CD4-positive, alpha-beta T cell (primary cell): ENCODE measurements at regions not wholly inside any gene's neighbourhood (a gene's known extent, or its start where the extent isn't known, plus 50 kb on each side); places are given as distances from the start of the nearest gene placed in this dataset.

Experiments used
- ATAC-seq: fragments of 200-7000 bp; cut with Tn5 transposase; one replicate; pipeline ENCODE4 v1.10.0; 2022; ENCODE audit warnings: mild to moderate bottlenecking; ENCODE audit not compliant: poor library complexity
- CTCF ChIA-PET: fragments of 350-600 bp; sonication (Branson Sonifier 250); formaldehyde crosslinking; loops from one replicate; lab custom pipeline; 2021; ENCODE audit warnings: antibody characterized with exemption, inconsistent platforms; lab: Charles Lee
- POLR2A ChIA-PET: fragments of 350-600 bp; sonication (Branson Sonifier 250); formaldehyde crosslinking; loops from one replicate; lab custom pipeline; 2021; ENCODE audit warnings: antibody characterized with exemption, inconsistent platforms; lab: Charles Lee
- DNase-seq, 14 experiments: peaks; one replicate each; pipeline ENCODE4 v3.0.0-alpha.2; 2013 to 2020; ENCODE audit warnings: mixed read lengths in 2 of 14
- H3K27ac ChIP-seq, 2 donors: one replicate each; pipeline versions ENCODE4 v1.5.1 to v1.7.0; 2013; ENCODE audit warnings: low read length in 2 of 2, low read depth in 1 of 2, mild to moderate bottlenecking in 1 of 2
- H3K27me3 ChIP-seq, 2 experiments: 1 replicate in 1 of 2; 2 replicates in 1 of 2; pipeline versions ENCODE4 v1.6.1 to v1.7.0; 2013; ENCODE audit warnings: low read length in 2 of 2, control low read depth in 1 of 2, mild to moderate bottlenecking in 1 of 2, moderate library complexity in 1 of 2; ENCODE audit not compliant: insufficient read depth in 2 of 2, control insufficient read depth in 1 of 2
- H3K36me3 ChIP-seq: one replicate; pipeline ENCODE4 v1.6.1; 2013; ENCODE audit warnings: low read length, control low read depth; ENCODE audit not compliant: insufficient read depth
- H3K4me1 ChIP-seq: one replicate; pipeline ENCODE4 v1.6.1; 2013; ENCODE audit warnings: low read length, control low read depth; ENCODE audit not compliant: insufficient read depth
- H3K4me3 ChIP-seq: one replicate; pipeline ENCODE4 v1.5.1; 2013; ENCODE audit warnings: mild to moderate bottlenecking, low read length, moderate library complexity
- H3K9me3 ChIP-seq, 2 experiments: 1 replicate in 1 of 2; 2 replicates in 1 of 2; pipeline versions ENCODE4 v1.6.1 to v1.7.0; 2013; ENCODE audit warnings: low read length in 2 of 2, mild to moderate bottlenecking in 2 of 2, control low read depth in 1 of 2, moderate library complexity in 1 of 2; ENCODE audit not compliant: control insufficient read depth in 1 of 2, insufficient read depth in 1 of 2
- H3K27ac Mint-ChIP-seq: one replicate; pipeline ENCODE4 v1.8.0; 2020; ENCODE audit warnings: mixed read lengths
- H3K27me3 Mint-ChIP-seq: one replicate; pipeline ENCODE4 v1.8.0; 2021; ENCODE audit warnings: mixed read lengths
- H3K36me3 Mint-ChIP-seq: one replicate; pipeline ENCODE4 v1.8.0; 2021; ENCODE audit warnings: low read depth, mixed read lengths
- H3K4me1 Mint-ChIP-seq: one replicate; pipeline ENCODE4 v1.8.0; 2021; ENCODE audit warnings: low read depth, mixed read lengths
- H3K4me3 Mint-ChIP-seq: one replicate; pipeline ENCODE4 v1.8.0; 2020; ENCODE audit warnings: mild to moderate bottlenecking, mixed read lengths
- H3K9me3 Mint-ChIP-seq: one replicate; pipeline ENCODE4 v1.8.0; 2020; ENCODE audit warnings: mixed read lengths
- intact Hi-C, 2 experiments: fragments of 100-400 bp; cut with DNase I in 1 of 2; cut with micrococcal nuclease in 1 of 2; formaldehyde crosslinking; loops; one replicate each; pipeline versions ENCODE4 v1.15.1 to v1.9.0; 2023 to 2025; cut with DNase I, micrococcal nuclease
- TF ChIP-seq, protein P1 (sequence below): fragments of 200-600 bp; IDR thresholded peaks from one replicate; pipeline ENCODE4 v1.8.0; 2022; ENCODE audit warnings: antibody characterized with exemption, mild to moderate bottlenecking

- intact Hi-C loops, result no loop called here
- no peaks in the 10 kb centered on the region for H3K27me3 Mint-ChIP-seq
- DNase-seq, result no peak
- H3K27ac Mint-ChIP-seq, result no peak overlapping the region
- no peaks in the 10 kb centered on the region for H3K36me3 ChIP-seq
- peaks cover 0 to 3% of the 10 kb centered on the region in 2 experiments for H3K9me3 ChIP-seq
- ChIA-PET CTCF (no interaction called here), POLR2A (no interaction called here)
- no peaks in the 10 kb centered on the region for H3K36me3 Mint-ChIP-seq
- H3K27me3 ChIP-seq, result no peaks in the 10 kb centered on the region
- no peak overlapping the region for H3K27ac ChIP-seq
- ATAC-seq, result no peak
- peaks cover 11% of the 10 kb centered on the region for H3K9me3 Mint-ChIP-seq
- no peak overlapping the region for H3K4me3 ChIP-seq
- no peaks in the 10 kb centered on the region for H3K4me1 Mint-ChIP-seq
- no peak overlapping the region for H3K4me3 Mint-ChIP-seq
- no peaks in the 10 kb centered on the region for H3K4me1 ChIP-seq
- TF ChIP-seq, protein P1, sequence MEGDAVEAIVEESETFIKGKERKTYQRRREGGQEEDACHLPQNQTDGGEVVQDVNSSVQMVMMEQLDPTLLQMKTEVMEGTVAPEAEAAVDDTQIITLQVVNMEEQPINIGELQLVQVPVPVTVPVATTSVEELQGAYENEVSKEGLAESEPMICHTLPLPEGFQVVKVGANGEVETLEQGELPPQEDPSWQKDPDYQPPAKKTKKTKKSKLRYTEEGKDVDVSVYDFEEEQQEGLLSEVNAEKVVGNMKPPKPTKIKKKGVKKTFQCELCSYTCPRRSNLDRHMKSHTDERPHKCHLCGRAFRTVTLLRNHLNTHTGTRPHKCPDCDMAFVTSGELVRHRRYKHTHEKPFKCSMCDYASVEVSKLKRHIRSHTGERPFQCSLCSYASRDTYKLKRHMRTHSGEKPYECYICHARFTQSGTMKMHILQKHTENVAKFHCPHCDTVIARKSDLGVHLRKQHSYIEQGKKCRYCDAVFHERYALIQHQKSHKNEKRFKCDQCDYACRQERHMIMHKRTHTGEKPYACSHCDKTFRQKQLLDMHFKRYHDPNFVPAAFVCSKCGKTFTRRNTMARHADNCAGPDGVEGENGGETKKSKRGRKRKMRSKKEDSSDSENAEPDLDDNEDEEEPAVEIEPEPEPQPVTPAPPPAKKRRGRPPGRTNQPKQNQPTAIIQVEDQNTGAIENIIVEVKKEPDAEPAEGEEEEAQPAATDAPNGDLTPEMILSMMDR, result no peak
These were observed 696.9 kb upstream of the C9orf72 start for GRCh38 chr9:28270156-28270555.

DNA sequence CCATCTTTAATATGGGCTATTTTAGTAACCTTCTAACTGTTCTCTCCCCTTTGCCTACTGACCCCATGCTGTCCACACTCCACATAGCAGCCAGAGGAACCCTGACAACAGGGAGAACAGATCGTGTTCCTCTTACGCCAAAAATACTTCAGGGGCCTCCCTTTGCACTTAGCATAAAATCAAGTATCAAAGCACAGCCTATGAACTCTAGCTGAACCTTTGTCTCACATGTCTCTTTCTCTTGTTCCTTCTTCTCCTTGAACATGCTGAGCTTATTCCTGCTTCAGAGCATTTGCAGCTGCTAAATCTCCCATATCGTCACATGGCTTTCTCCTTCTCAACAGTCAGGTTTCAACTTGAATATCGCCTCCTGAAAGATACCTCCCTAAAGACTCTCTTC lies 698.8 kb upstream of the C9orf72 start:
- Histone ChIP-seq H3K27ac (no peak overlapping the region), H3K4me1 (no peaks in the 10 kb centered on the region), H3K9me3 (peaks cover 0 to 3% of the 10 kb centered on the region in 2 experiments), H3K27me3 (no peaks in the 10 kb centered on the region), H3K36me3 (no peaks in the 10 kb centered on the region), H3K4me3 (no peak overlapping the region)
- no peak overlapping the region for H3K27ac Mint-ChIP-seq
- no peak overlapping the region for H3K4me3 Mint-ChIP-seq
- H3K36me3 Mint-ChIP-seq, result no peaks in the 10 kb centered on the region
- intact Hi-C loops, result no loop called here
- ChIA-PET CTCF (no interaction called here), POLR2A (no interaction called here)
- TF ChIP-seq, protein P1, result no peak
- DNase-seq (no peak), ATAC-seq (no peak)
- H3K9me3 Mint-ChIP-seq, result peaks cover 8% of the 10 kb centered on the region
- no peaks in the 10 kb centered on the region for H3K4me1 Mint-ChIP-seq
- no peaks in the 10 kb centered on the region for H3K27me3 Mint-ChIP-seq

GRCh38 chr9:28287455-28287854 lies 714.2 kb upstream of the C9orf72 start:
- H3K4me3 Mint-ChIP-seq, result no peak overlapping the region
- ATAC-seq (no peak), DNase-seq (no peak)
- H3K9me3 Mint-ChIP-seq, result peaks cover 9% of the 10 kb centered on the region
- H3K4me1 Mint-ChIP-seq, result no peaks in the 10 kb centered on the region
- no peak overlapping the region for H3K27ac Mint-ChIP-seq
- H3K27me3 Mint-ChIP-seq, result no peaks in the 10 kb centered on the region
- POLR2A ChIA-PET, result no interaction called here
- Histone ChIP-seq H3K27ac (no peak overlapping the region), H3K4me3 (no peak overlapping the region), H3K9me3 (peaks cover 0 to 6% of the 10 kb centered on the region in 2 experiments), H3K27me3 (no peaks in the 10 kb centered on the region), H3K36me3 (no peaks in the 10 kb centered on the region), H3K4me1 (no peaks in the 10 kb centered on the region)
- intact Hi-C loops, result no loop called here
- no peaks in the 10 kb centered on the region for H3K36me3 Mint-ChIP-seq
- TF ChIP-seq, protein P1, result no peak
- CTCF ChIA-PET, result interaction anchor here (0.8 kb wide), 1 partner anchor 9 kb away, joined by 3 read pairs; no protein-coding TSS in a partner anchor
